ENCODE measurements at regions not wholly inside any gene's neighbourhood (a gene's known extent, or its start where the extent isn't known, plus 50 kb on each side); places are given as distances from the start of the nearest gene placed in this dataset.

GRCh38 chr13:57992416-57992815, 360.9 kb downstream of the PCDH17 start:
- Histone ChIP-seq H3K4me3 (ENCODE audit: low read length, poor library complexity, severe bottlenecking) (no peak overlapping the region), H3K36me3 (ENCODE audit: insufficient read depth, low read length) (no peaks in the 10 kb centered on the region), H3F3A (ENCODE audit: low read depth) (no peaks in the 10 kb centered on the region), H2AFZ (ENCODE audit: low read length) (no peak overlapping the region), H3K9me3 (ENCODE audit: insufficient read depth, low read depth, low read length) (no peaks in the 10 kb centered on the region), H3K27me3 (ENCODE audit: insufficient read depth, low read length, poor library complexity, severe bottlenecking) (no peaks in the 10 kb centered on the region), H3K4me1 (ENCODE audit: insufficient read depth, low read length, poor library complexity, severe bottlenecking) (no peaks in the 10 kb centered on the region), H3K9ac (ENCODE audit: low read depth, low read length, poor library complexity, severe bottlenecking) (no peak overlapping the region), H3K4me2 (ENCODE audit: low read depth, low read length, poor library complexity, severe bottlenecking) (no peak overlapping the region), H3K9me2 (replicated peaks; ENCODE audit: low read depth, low read length) (no peaks in the 10 kb centered on the region), H3K79me2 (ENCODE audit: insufficient read depth, low read length) (no peaks in the 10 kb centered on the region), H4K20me1 (ENCODE audit: insufficient read depth, low read length, poor library complexity, severe bottlenecking) (no peaks in the 10 kb centered on the region)
- TF ChIP-seq CTCF (conservative IDR thresholded peaks at IDR 0.05; ENCODE audit: low read length), result no peak
- no peak for TF ChIP-seq EZH2phosphoT487 (IDR thresholded peaks at IDR 0.05; ENCODE audit: borderline replicate concordance)

GRCh38 chr13:57996717-57997116, 365.2 kb downstream of the PCDH17 start:
- no peaks in the 10 kb centered on the region for H4K20me1 ChIP-seq (ENCODE audit: insufficient read depth, low read length, poor library complexity, severe bottlenecking)
- no peaks in the 10 kb centered on the region for H3K36me3 ChIP-seq (ENCODE audit: insufficient read depth, low read length)
- H3K9ac ChIP-seq (ENCODE audit: low read depth, low read length, poor library complexity, severe bottlenecking), result no peak overlapping the region
- no peak overlapping the region for H3K4me3 ChIP-seq (ENCODE audit: low read length, poor library complexity, severe bottlenecking)
- no peaks in the 10 kb centered on the region for H3K4me1 ChIP-seq (ENCODE audit: insufficient read depth, low read length, poor library complexity, severe bottlenecking)
- TF ChIP-seq CTCF (conservative IDR thresholded peaks at IDR 0.05; ENCODE audit: low read length), result no peak
- H3K79me2 ChIP-seq (ENCODE audit: insufficient read depth, low read length), result no peaks in the 10 kb centered on the region
- H3K9me3 ChIP-seq (ENCODE audit: insufficient read depth, low read depth, low read length), result no peaks in the 10 kb centered on the region
- H3K4me2 ChIP-seq (ENCODE audit: low read depth, low read length, poor library complexity, severe bottlenecking), result no peak overlapping the region
- no peaks in the 10 kb centered on the region for H3K27me3 ChIP-seq (ENCODE audit: insufficient read depth, low read length, poor library complexity, severe bottlenecking)
- H2AFZ ChIP-seq (ENCODE audit: low read length), result no peak overlapping the region
- H3K9me2 ChIP-seq (replicated peaks; ENCODE audit: low read depth, low read length), result no peaks in the 10 kb centered on the region
- H3F3A ChIP-seq (ENCODE audit: low read depth), result no peaks in the 10 kb centered on the region

GRCh38 chr13:58004751-58005150, 373.2 kb downstream of the PCDH17 start:
- Histone ChIP-seq H3K4me3 (ENCODE audit: low read length, poor library complexity, severe bottlenecking) (no peak overlapping the region), H3K27me3 (ENCODE audit: insufficient read depth, low read length, poor library complexity, severe bottlenecking) (no peaks in the 10 kb centered on the region), H3K4me1 (ENCODE audit: insufficient read depth, low read length, poor library complexity, severe bottlenecking) (no peaks in the 10 kb centered on the region), H3K36me3 (ENCODE audit: insufficient read depth, low read length) (no peaks in the 10 kb centered on the region), H3K9ac (ENCODE audit: low read depth, low read length, poor library complexity, severe bottlenecking) (no peak overlapping the region), H3F3A (ENCODE audit: low read depth) (no peaks in the 10 kb centered on the region), H3K9me2 (replicated peaks; ENCODE audit: low read depth, low read length) (no peaks in the 10 kb centered on the region), H2AFZ (ENCODE audit: low read length) (no peak overlapping the region), H3K4me2 (ENCODE audit: low read depth, low read length, poor library complexity, severe bottlenecking) (no peak overlapping the region), H3K9me3 (ENCODE audit: insufficient read depth, low read depth, low read length) (no peaks in the 10 kb centered on the region), H3K79me2 (ENCODE audit: insufficient read depth, low read length) (no peaks in the 10 kb centered on the region), H4K20me1 (ENCODE audit: insufficient read depth, low read length, poor library complexity, severe bottlenecking) (no peaks in the 10 kb centered on the region)
- TF ChIP-seq CTCF (conservative IDR thresholded peaks at IDR 0.05; ENCODE audit: low read length) (no peak), EZH2phosphoT487 (IDR thresholded peaks at IDR 0.05; ENCODE audit: borderline replicate concordance) (no peak)
